ENCODE measurements at regions not wholly inside any gene's neighbourhood (a gene's known extent, or its start where the extent isn't known, plus 50 kb on each side); places are given as distances from the start of the nearest gene placed in this dataset.

DNA sequence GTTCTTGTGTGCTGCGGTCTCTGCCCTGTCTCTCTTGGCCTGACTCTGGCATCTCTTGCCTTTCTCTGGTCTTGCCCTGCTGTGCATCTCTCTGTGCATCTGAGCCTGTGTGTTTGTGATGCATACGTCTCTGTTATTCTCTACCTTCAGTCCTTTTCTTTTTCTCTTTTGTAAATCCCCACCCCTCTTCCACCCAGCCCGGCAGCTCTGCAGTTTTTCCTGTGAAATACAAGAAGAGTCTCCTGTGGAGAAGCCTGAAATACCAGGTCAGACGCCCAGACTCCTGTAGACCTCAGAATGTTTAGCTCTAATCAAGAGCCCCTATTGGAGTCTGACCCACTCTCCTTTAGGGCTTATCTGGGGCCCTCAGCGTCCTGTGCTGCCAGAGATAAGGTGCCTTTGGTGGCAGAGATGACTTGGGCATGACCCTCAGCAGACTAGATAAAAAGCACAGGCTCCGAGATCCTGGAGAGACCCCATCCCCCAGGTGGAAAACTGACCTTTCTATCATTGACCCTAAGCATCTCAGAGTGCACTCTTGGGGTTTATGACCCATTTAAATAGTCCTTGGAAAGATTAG lies 167.5 kb upstream of the SRRM4 start:
- H3K9me3 ChIP-seq (ENCODE audit: control insufficient read depth in 4 of 4, insufficient read depth in 3 of 4, low read length in 3 of 4), result peaks cover 0 to 6% (median 0%) of the 10 kb centered on the region in 4 donors
- H3K9ac ChIP-seq (ENCODE audit: insufficient read depth in 1 of 2, low read length in 2 of 2), result no peak overlapping the region
- no peak overlapping the region for H3K27ac ChIP-seq (ENCODE audit: low read depth in 1 of 2, low read length in 1 of 2)
- no peaks in the 10 kb centered on the region for H3K36me3 ChIP-seq (ENCODE audit: control insufficient read depth in 4 of 4, insufficient read depth in 4 of 4, low read length in 4 of 4)
- TF ChIP-seq CTCF (IDR thresholded peaks at IDR 0.05; ENCODE audit: control extremely low read depth, extremely low read depth), result no peak
- WGBS, 2 donors, result 17 to 24% methylated on average over 6 of the region's 6 CpGs
- no peaks in the 10 kb centered on the region for H3K27me3 ChIP-seq (ENCODE audit: control insufficient read depth in 3 of 3, insufficient read depth in 3 of 3, low read length in 2 of 3)
- DNase-seq (no peak), ATAC-seq (ENCODE audit: insufficient read depth, low FRiP score) (no peak)
- no peak overlapping the region for H3K4me3 ChIP-seq
- H3K4me1 ChIP-seq (ENCODE audit: control insufficient read depth in 5 of 5, insufficient read depth in 5 of 5, low read length in 5 of 5), result no peaks in the 10 kb centered on the region

DNA sequence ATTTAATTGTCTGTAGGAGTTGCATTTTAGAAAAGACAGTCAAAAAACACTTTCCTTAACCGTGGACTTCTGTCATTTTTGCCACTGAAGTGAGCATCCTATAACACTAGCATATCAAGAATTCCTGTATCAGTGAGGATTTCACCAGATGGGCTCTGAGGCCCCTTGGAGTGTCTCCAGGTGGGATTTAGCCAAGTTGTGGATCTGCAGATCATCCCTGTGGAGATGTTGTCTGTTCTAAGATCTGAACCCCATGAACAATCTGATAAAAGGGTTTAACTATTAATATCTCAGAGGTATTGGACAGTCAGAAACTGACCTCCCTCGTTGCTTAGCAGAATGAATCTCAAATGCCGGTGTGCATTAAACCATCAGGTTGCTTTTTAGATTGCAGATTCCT lies 165.0 kb upstream of the SRRM4 start:
- H3K27me3 ChIP-seq (ENCODE audit: control insufficient read depth in 3 of 3, insufficient read depth in 3 of 3, low read length in 2 of 3), result peaks cover 0 to 3% (median 0%) of the 10 kb centered on the region in 3 donors
- no peak for TF ChIP-seq CTCF (IDR thresholded peaks at IDR 0.05; ENCODE audit: control extremely low read depth, extremely low read depth)
- H3K4me1 ChIP-seq (ENCODE audit: control insufficient read depth in 5 of 5, insufficient read depth in 5 of 5, low read length in 5 of 5), result no peaks in the 10 kb centered on the region
- no peak overlapping the region for H3K4me3 ChIP-seq
- DNase-seq (no peak), ATAC-seq (ENCODE audit: insufficient read depth, low FRiP score) (no peak)
- no peak overlapping the region for H3K27ac ChIP-seq (ENCODE audit: low read depth in 1 of 2, low read length in 1 of 2)
- peaks cover 0 to 6% (median 0%) of the 10 kb centered on the region in 4 donors for H3K9me3 ChIP-seq (ENCODE audit: control insufficient read depth in 4 of 4, insufficient read depth in 3 of 4, low read length in 3 of 4)
- no peaks in the 10 kb centered on the region for H3K36me3 ChIP-seq (ENCODE audit: control insufficient read depth in 4 of 4, insufficient read depth in 4 of 4, low read length in 4 of 4)
- H3K9ac ChIP-seq (ENCODE audit: insufficient read depth in 1 of 2, low read length in 2 of 2), result no peak overlapping the region
- WGBS, 2 donors, result 69 to 71% methylated on average over 3 of the region's 3 CpGs

GRCh38 chr12:118821386-118821925 lies 159.9 kb upstream of the SRRM4 start:
- Histone ChIP-seq H3K27ac (ENCODE audit: low read depth in 1 of 2, low read length in 1 of 2) (no peak overlapping the region), H3K36me3 (ENCODE audit: control insufficient read depth in 4 of 4, insufficient read depth in 4 of 4, low read length in 4 of 4) (no peaks in the 10 kb centered on the region)
- no peak for ATAC-seq (ENCODE audit: insufficient read depth, low FRiP score)

More at GRCh38 chr12:118821386-118821925, 159.9 kb upstream of the SRRM4 start:
- TF ChIP-seq CTCF (IDR thresholded peaks at IDR 0.05; ENCODE audit: control extremely low read depth, extremely low read depth), result no peak
- Histone ChIP-seq H3K27me3 (ENCODE audit: control insufficient read depth in 3 of 3, insufficient read depth in 3 of 3, low read length in 2 of 3) (peaks cover 0 to 3% (median 0%) of the 10 kb centered on the region in 3 donors), H3K9ac (ENCODE audit: insufficient read depth in 1 of 2, low read length in 2 of 2) (no peak overlapping the region), H3K4me1 (ENCODE audit: control insufficient read depth in 5 of 5, insufficient read depth in 5 of 5, low read length in 5 of 5) (no peaks in the 10 kb centered on the region), H3K9me3 (ENCODE audit: control insufficient read depth in 4 of 4, insufficient read depth in 3 of 4, low read length in 3 of 4) (peaks cover 0 to 11% (median under 1%) of the 10 kb centered on the region in 4 donors), H3K4me3 (no peak overlapping the region)
- no peak for DNase-seq
- 71 to 82% methylated on average over 5 of the region's 5 CpGs for WGBS, 2 donors

Data from lung (tissue), 11 donors.